HT1080 (cell line): ENCODE measurements at regions not wholly inside any gene's neighbourhood (a gene's known extent, or its start where the extent isn't known, plus 50 kb on each side); places are given as distances from the start of the nearest gene placed in this dataset.
"Not testable (repeated sequence)": the region's sequence is repeated elsewhere in the genome, so short reads cannot be mapped to it uniquely, and the experiment has no call there.

Source experiments
- DNase-seq: peaks from one replicate; pipeline ENCODE4 v3.0.0-alpha.2; 2015; ENCODE audit warnings: low read depth

DNA sequence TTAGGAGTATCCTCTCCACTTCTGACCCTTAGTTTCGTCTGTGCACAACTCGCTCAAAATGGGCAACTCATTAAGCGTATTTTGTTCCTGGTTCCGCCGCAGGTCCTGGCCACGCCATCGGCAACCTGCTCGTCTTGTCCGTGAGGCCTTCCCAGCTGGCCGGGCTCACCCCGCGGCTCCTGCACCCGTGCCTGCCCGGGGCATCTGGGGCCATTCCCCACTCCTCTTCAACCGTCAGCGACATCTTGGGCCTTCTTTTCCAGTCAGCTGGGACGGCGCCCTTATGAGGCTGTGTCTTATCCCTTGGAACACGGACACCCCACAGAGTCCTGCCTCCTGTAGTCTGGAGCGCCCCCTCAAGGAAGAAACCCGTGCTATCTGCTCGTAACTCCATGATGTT lies 271.9 kb upstream of the NRSN1 start:
- DNase-seq, result not testable (repeated sequence)

GRCh38 chr6:23855497-23856116 lies 270.4 kb upstream of the NRSN1 start:
- no peak for DNase-seq

- no peak for DNase-seq
These were observed 255.5 kb upstream of the NRSN1 start for GRCh38 chr6:23870496-23870895.

DNA sequence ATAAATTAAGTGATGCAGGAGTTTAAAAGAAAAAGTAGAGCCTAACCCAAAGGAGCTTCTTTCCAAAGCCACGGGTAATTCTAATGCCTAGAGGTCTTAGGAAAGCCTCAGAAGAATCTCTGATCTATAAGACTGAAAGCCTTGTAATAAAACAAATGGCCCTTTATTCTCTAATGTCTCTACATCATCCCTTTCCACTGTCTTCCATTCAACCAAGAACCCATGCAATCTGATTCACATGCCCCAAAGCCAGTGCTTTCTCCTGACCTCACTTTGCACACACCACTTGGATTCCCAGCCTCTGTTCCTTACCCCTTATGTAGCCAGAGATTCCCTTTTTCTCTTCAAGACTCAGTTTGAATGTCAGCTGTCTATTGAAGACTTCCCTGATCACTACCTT lies 252.9 kb upstream of the NRSN1 start:
- no peak for DNase-seq

- DNase-seq, result no peak
These were observed 251.0 kb upstream of the NRSN1 start for GRCh38 chr6:23875006-23875405.

DNA sequence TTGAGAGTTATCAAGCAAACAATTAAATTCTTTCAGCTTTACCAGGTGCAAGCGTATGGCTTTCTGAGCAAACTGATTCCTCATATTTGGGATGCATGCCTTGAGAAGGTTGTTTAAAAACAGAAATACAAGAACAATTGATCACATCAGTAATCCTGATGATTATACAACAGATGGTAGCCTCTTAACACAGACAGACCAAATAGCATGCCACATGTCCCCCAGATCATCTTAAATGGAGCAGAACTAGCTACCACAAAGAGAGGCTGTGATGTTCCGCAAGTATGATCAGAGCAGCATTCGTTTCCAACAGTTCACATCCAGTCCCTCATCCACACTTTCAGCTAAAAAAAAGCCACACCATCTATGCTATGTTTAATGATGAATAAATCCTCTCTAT lies 246.2 kb upstream of the NRSN1 start:
- DNase-seq, result no peak

- DNase-seq, result no peak
These were observed 235.3 kb upstream of the NRSN1 start for GRCh38 chr6:23890543-23891227.

DNA sequence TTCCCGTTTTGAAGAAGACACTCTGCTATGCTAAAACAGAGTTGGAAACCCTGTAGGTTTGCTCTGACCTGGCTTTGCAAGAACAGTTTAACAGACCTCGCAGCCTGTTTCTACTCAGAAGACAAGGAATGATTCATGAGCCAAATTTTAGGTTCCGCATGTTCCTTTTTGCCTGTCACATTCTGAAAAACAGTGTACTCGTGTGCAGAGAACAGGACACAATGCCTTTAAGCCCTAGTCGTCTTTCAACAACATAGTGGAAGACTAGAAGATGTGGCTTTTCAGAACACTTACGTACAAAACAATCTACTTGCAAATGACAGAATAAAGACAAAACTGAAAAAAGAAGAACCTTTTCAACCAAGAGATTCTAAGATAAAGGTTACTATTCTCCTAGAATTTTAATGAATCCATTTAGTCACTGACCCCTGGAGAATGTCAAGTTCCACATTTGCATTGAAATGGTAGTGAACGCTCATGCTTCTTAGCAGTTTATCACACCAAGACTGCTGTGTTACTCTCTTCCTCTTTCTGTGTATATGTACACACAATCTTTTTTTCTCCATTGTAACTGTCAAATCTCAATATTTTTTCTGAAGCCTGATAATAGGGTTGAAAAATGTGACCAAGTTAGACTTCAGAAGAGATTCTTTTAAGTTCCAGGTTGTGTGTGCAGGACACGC lies 220.7 kb upstream of the NRSN1 start:
- no peak for DNase-seq

GRCh38 chr6:23910420-23910819 lies 215.6 kb upstream of the NRSN1 start:
- no peak for DNase-seq

DNA sequence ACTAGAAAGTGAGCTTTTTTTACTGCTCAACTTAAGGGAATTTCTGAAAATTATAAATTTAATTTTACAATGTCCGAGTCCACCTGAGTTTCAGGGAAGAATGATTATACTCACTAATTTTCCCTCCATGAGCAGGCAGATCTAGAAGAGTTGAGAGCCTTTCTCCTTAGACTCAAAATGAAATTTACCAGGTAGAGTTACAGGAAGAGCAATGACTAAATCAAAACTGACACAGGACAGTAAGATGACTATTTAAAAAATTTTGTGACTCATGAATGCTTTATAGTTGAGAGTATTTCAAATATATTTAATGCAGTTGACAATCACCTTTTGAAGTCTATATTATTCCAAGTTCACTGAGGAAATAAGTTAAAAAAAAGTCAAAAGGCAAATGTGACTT lies 198.1 kb upstream of the NRSN1 start:
- DNase-seq, result no peak

GRCh38 chr6:23929201-23929600 lies 196.8 kb upstream of the NRSN1 start:
- DNase-seq, result no peak

GRCh38 chr6:23940466-23940865 lies 185.5 kb upstream of the NRSN1 start:
- no peak for DNase-seq

DNA sequence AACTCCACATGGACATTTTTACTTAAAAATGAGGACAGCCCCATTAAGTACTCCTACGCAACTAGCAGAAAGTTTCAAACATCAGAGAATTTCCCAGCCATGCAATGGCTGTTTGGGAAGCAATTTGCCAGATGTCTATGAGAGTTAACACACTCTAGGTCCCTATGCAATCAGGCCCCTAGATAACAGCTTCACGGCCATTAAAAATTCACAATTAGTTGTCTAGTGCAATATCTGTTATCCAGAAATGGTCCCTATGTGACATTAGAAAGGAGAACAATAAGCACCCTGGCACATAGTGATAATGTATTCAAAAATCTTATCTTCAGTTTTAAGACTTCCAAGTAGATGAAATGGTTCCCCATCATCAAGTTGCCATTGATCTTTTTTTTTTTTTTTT lies 174.3 kb upstream of the NRSN1 start:
- no peak for DNase-seq

DNA sequence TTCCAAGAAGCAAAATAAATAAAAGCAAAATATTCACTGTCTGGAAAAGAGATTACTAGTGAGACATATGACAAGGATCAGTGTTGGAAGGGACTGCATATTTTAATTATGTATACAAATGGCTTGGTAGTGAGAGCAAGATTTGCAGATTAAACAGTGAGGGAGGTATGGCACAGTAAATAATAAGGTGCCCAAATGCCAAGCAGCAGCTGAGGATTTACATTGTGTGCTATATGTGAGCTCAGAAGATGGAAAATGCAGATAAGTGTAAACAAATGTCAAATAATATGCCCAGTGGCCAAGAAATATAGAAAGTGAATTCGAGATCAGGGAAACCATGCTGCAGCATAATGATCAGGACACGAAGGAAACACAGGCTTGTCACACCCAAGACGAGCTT lies 173.8 kb upstream of the NRSN1 start:
- DNase-seq, result no peak

GRCh38 chr6:23953976-23954375 lies 172.0 kb upstream of the NRSN1 start:
- no peak for DNase-seq

DNA sequence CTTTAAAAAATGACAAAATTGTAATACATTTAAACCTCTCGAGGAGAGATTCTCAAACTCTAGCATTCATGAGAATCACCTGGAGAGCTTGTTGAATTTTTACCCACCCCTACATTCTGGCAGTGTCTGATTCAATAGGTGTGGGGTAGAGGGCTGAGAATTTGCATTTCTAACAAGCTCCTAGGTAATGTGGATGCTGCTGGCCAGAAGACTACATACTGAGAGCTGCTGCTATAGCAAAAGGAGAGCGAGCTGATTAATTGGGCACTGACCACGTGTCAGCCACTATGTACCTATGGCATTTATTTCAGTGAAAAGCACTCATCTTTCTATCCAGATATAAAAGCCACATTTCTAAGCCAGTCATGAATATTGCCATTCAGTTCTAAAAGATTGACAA lies 169.0 kb upstream of the NRSN1 start:
- no peak for DNase-seq

- DNase-seq, result no peak
These were observed 161.2 kb upstream of the NRSN1 start for GRCh38 chr6:23964865-23965264.

DNA sequence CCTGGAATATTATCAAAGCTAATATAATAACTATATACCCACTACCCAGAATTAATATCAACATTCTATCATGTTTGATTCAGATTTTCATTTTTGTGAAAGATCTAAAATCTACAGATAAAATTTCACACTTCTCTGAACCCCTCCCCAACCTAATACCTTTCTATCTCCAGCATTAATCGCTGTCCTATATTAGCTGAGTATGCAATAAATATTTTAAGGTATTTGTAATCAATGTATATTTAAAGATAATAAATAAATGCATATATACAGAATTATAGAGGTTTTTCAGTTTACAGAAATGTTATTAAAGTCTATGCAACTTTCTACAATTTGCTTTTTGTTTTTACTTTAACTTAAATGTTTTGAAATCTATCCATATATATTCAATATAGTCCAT lies 156.7 kb upstream of the NRSN1 start:
- no peak for DNase-seq

GRCh38 chr6:23977706-23978105 lies 148.3 kb upstream of the NRSN1 start:
- DNase-seq, result no peak

- DNase-seq, result peak; percentile 22
These were observed 145.1 kb upstream of the NRSN1 start for GRCh38 chr6:23980965-23981364.

DNA sequence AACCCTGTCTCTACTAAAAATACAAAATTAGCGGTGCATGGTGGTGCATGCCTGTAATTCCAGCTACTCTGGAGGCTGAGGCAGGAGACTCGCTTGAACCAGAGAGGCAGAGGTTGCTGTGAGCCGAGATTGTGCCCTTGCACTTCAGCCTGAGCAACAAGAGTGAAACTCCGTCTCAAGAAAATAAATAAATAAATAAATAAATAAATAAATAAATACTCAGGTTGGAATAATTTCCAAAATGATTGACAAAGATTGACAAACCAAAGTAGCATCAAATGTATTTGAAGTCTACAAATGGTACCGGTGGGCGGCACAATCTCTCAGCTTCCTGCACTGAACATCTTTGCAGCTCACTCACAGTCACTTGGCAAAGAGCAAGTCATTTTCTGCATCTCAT lies 144.1 kb upstream of the NRSN1 start:
- DNase-seq, result no peak

- no peak for DNase-seq
These were observed 142.3 kb upstream of the NRSN1 start for GRCh38 chr6:23983735-23984134.

DNA sequence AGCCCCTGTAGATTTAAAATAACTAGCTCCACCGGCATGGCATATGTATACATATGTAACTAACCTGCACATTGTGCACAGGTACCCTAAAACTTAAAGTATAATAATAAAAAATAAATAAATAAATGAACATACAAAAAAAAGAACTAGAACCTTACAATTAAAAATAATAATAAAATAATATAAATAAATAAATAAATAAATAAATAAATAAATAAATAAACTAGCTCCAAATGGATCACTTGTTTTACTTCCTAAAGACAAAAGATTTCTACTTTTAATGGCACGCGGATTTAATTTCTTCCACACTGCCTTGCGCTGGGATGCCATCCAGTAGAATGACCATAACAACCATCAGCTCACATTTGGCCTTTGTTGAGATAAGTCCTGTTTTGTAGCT lies 141.0 kb upstream of the NRSN1 start:
- no peak for DNase-seq
